HCT116 (cell line): ENCODE measurements at regions not wholly inside any gene's neighbourhood (a gene's known extent, or its start where the extent isn't known, plus 50 kb on each side); places are given as distances from the start of the nearest gene placed in this dataset.

ENCODE experiments used
- ATAC-seq: fragments of 200-7000 bp; cut with Tn5 transposase; 2 replicates; pipeline ENCODE4 v1.9.1; 2020; ENCODE audit warnings: mild to moderate bottlenecking, moderate library complexity
- BruUV-seq: library from RNA; stranded (reverse); fragments of 400-500 nt; replicated peaks from 2 replicates; lab custom pipeline; 2021; lab: Mats Ljungman, UMichigan
- CTCF ChIA-PET: fragments of 300-600 bp; sonication (Branson Sonifier 250); formaldehyde crosslinking; loops from one replicate; lab custom pipeline; 2021; ENCODE audit warnings: antibody characterized with exemption; lab: Charles Lee
- POLR2A ChIA-PET: fragments of 300-600, 350-600 bp; sonication (Branson Sonifier 250); formaldehyde crosslinking; loops from one replicate; lab custom pipeline; 2021; ENCODE audit warnings: antibody characterized with exemption; lab: Charles Lee
- RAD21 ChIA-PET, 2 experiments: fragments of 300-600 bp; sonication (Branson Sonifier 250); formaldehyde crosslinking; loops; one replicate each; lab custom pipeline; 2023; ENCODE audit warnings: low total read pairs in 2 of 2; ENCODE audit not compliant: uncharacterized antibody in 2 of 2, unreplicated experiment in 2 of 2, low non-redundant PET in 1 of 2; lab: Charles Lee
- DNase-seq: peaks from one replicate; pipeline ENCODE4 v3.0.0-alpha.2; 2010; ENCODE audit warnings: low read depth, low spot score
- H2AFZ ChIP-seq: fragments of 200-600 bp; shearing (Covaris generic), sonication (generic); 2 replicates; pipeline ENCODE4 v1.6.1; 2017; ENCODE audit warnings: low read depth, mixed run types, mixed read lengths, antibody characterized with exemption, low read length; ENCODE audit not compliant: poor library complexity, severe bottlenecking
- H3K27ac ChIP-seq: 2 replicates; pipeline ENCODE4 v1.5.1; 2012; ENCODE audit warnings: low read depth, low read length
- H3K27me3 ChIP-seq: fragments of 200-600 bp; sonication (generic); 2 replicates; pipeline ENCODE4 v1.6.1; 2016; ENCODE audit warnings: mixed run types, low read length, mixed read lengths; ENCODE audit not compliant: insufficient read depth
- H3K36me3 ChIP-seq, 2 experiments: fragments of 200-500 bp in 1 of 2; fragments of 200-600 bp in 1 of 2; sonication (Bioruptor generic) in 1 of 2; sonication (generic) in 1 of 2; 2 replicates each; pipeline versions ENCODE4 v1.5.1 to v1.6.1; 2014 to 2016; ENCODE audit warnings: low read length in 2 of 2, inconsistent platforms in 1 of 2, mixed read lengths in 1 of 2, mixed run types in 1 of 2; ENCODE audit not compliant: insufficient read depth in 2 of 2, control insufficient read depth in 1 of 2
- H3K4me1 ChIP-seq, 2 experiments: fragments of 200-600 bp in 1 of 2; sonication (generic) in 1 of 2; 2 replicates each; pipeline versions ENCODE4 v1.5.1 to v1.6.1; 2012 to 2017; ENCODE audit warnings: low read length in 2 of 2, inconsistent platforms in 1 of 2, mild to moderate bottlenecking in 1 of 2, mixed read lengths in 1 of 2, mixed run types in 1 of 2, moderate library complexity in 1 of 2; ENCODE audit not compliant: insufficient read depth in 2 of 2, control insufficient read depth in 1 of 2
- H3K4me2 ChIP-seq: fragments of 200-600 bp; sonication (generic); 2 replicates; pipeline ENCODE4 v1.6.1; 2017; ENCODE audit warnings: mixed run types, low read length, mixed read lengths
- H3K4me3 ChIP-seq, 2 experiments: fragments of 200-600 bp in 1 of 2; sonication (generic) in 1 of 2; replicated peaks in 1 of 2; 2 replicates each; pipeline ENCODE4 v1.5.1; 2011 to 2016; ENCODE audit warnings: low read length in 2 of 2, control low read depth in 1 of 2, low read depth in 1 of 2, mild to moderate bottlenecking in 1 of 2, mixed read lengths in 1 of 2, mixed run types in 1 of 2
- H3K79me2 ChIP-seq: fragments of 200-600 bp; sonication (generic); 2 replicates; pipeline ENCODE4 v1.6.1; 2017; ENCODE audit warnings: mild to moderate bottlenecking, mixed run types, low read length, moderate library complexity, mixed read lengths; ENCODE audit not compliant: insufficient read depth
- H3K9ac ChIP-seq: fragments of 200-600 bp; sonication (generic); 2 replicates; pipeline ENCODE4 v1.6.1; 2016; ENCODE audit warnings: low read length, mixed read lengths
- H3K9me2 ChIP-seq: fragments of 200-600 bp; sonication (generic), shearing (Covaris generic); 2 replicates; pipeline ENCODE4 v1.6.1; 2017; ENCODE audit warnings: mixed run types, mild to moderate bottlenecking, moderate library complexity; ENCODE audit not compliant: insufficient read depth
- H3K9me3 ChIP-seq, 2 experiments: fragments of 200-500 bp in 1 of 2; fragments of 200-600 bp in 1 of 2; sonication (Bioruptor generic) in 1 of 2; sonication (generic) in 1 of 2; 2 replicates each; pipeline ENCODE4 v1.6.1; 2014 to 2017; ENCODE audit warnings: low read length in 2 of 2, mixed read lengths in 2 of 2, inconsistent platforms in 1 of 2, low read depth in 1 of 2, mild to moderate bottlenecking in 1 of 2, mixed run types in 1 of 2, moderate library complexity in 1 of 2; ENCODE audit not compliant: control insufficient read depth in 1 of 2, insufficient read depth in 1 of 2
- H4K20me1 ChIP-seq: fragments of 200-600 bp; sonication (generic), shearing (Covaris generic); 2 replicates; pipeline ENCODE4 v1.6.1; 2017; ENCODE audit warnings: mixed run types, mild to moderate bottlenecking, moderate library complexity; ENCODE audit not compliant: insufficient read depth
- CBX3 ChIP-seq: IDR thresholded peaks from 2 replicates; pipeline ENCODE4 v1.6.1; 2012; ENCODE audit warnings: low read depth
- CEBPB ChIP-seq: IDR thresholded peaks from 2 replicates; pipeline ENCODE4 v1.6.1; 2012; ENCODE audit warnings: low read depth
- CTCF ChIP-seq, 3 experiments: fragments of 200-600 bp in 1 of 3; sonication (generic) in 1 of 3; IDR thresholded peaks in 2 of 3; conservative IDR thresholded peaks in 1 of 3; 2 replicates each; pipeline ENCODE4 v1.5.1; 2012 to 2017; ENCODE audit warnings: low read depth in 2 of 3, low read length in 2 of 3, antibody characterized with exemption in 1 of 3, borderline replicate concordance in 1 of 3, control low read depth in 1 of 3, mild to moderate bottlenecking in 1 of 3, mixed read lengths in 1 of 3, mixed run types in 1 of 3, moderate library complexity in 1 of 3; ENCODE audit not compliant: insufficient read depth in 1 of 3
- EGR1 ChIP-seq: IDR thresholded peaks from 2 replicates; pipeline ENCODE4 v1.6.1; 2012; ENCODE audit warnings: low read depth
- ELF1 ChIP-seq: IDR thresholded peaks from 2 replicates; pipeline ENCODE4 v1.6.1; 2012; ENCODE audit warnings: low read depth, borderline replicate concordance
- EZH2 ChIP-seq: fragments of 200-600 bp; sonication (generic); IDR thresholded peaks from 2 replicates; pipeline ENCODE4 v1.6.1; 2017; ENCODE audit warnings: antibody characterized with exemption, mixed run types
- EZH2phosphoT487 ChIP-seq: fragments of 200-600 bp; IDR thresholded peaks from 2 replicates; pipeline ENCODE4 v1.6.1; 2018; ENCODE audit warnings: antibody characterized with exemption, borderline replicate concordance
- FOSL1 ChIP-seq: IDR thresholded peaks from 2 replicates; pipeline ENCODE4 v1.6.1; 2012; ENCODE audit warnings: low read depth
- POLR2A ChIP-seq: IDR thresholded peaks from 2 replicates; pipeline ENCODE4 v1.7.0; 2011; ENCODE audit warnings: borderline replicate concordance; ENCODE audit not compliant: insufficient read depth, insufficient read length; ENCODE audit errors: extremely low read depth
- POLR2AphosphoS5 ChIP-seq: IDR thresholded peaks from 2 replicates; pipeline ENCODE4 v1.6.1; 2011; ENCODE audit warnings: mild to moderate bottlenecking, low read depth, low read length, moderate library complexity
- RAD21 ChIP-seq: IDR thresholded peaks from 2 replicates; pipeline ENCODE4 v1.6.1; 2012; ENCODE audit warnings: low read depth, mild to moderate bottlenecking
- REST ChIP-seq: IDR thresholded peaks from 2 replicates; pipeline ENCODE4 v1.6.1; 2012; ENCODE audit warnings: low read depth
- SIN3A ChIP-seq: IDR thresholded peaks from 2 replicates; pipeline ENCODE4 v1.6.1; 2012; ENCODE audit warnings: low read depth
- SP1 ChIP-seq: IDR thresholded peaks from 2 replicates; pipeline ENCODE4 v1.6.1; 2012; ENCODE audit warnings: low read depth
- SRF ChIP-seq: IDR thresholded peaks from 2 replicates; pipeline ENCODE4 v1.6.1; 2012; ENCODE audit warnings: low read depth
- TCF7L2 ChIP-seq: IDR thresholded peaks from 2 replicates; pipeline ENCODE4 v1.7.0; 2011; ENCODE audit warnings: borderline replicate concordance, inconsistent platforms; ENCODE audit not compliant: insufficient read depth, insufficient read length; ENCODE audit errors: extremely low read depth
- YY1 ChIP-seq: IDR thresholded peaks from 2 replicates; pipeline ENCODE4 v1.6.1; 2011; ENCODE audit warnings: low read length, low read depth, moderate library complexity, mild to moderate bottlenecking; ENCODE audit not compliant: insufficient replicate concordance; ENCODE audit errors: extremely low read depth
- ZFX ChIP-seq: fragments of 450-650 bp; IDR thresholded peaks from 2 replicates; pipeline ENCODE4 v1.6.1; 2017
- ZNF274 ChIP-seq: fragments of 200-500 bp; sonication (Bioruptor generic); IDR thresholded peaks from 2 replicates; pipeline ENCODE4 v1.6.1; 2014; ENCODE audit warnings: mild to moderate bottlenecking, low read depth, low read length, inconsistent platforms
- intact Hi-C: fragments of 100-400 bp; cut with micrococcal nuclease; formaldehyde crosslinking; loops from 2 replicates; pipeline ENCODE4 v1.10.0; 2022
- TF ChIP-seq, protein P1 (sequence below): IDR thresholded peaks from 2 replicates; pipeline ENCODE4 v1.6.1; 2012

GRCh38 chr1:4554271-4554865 is 100.0 kb upstream of the AJAP1 start:
- H3K27me3 ChIP-seq: no peaks in the 10 kb centered on the region
- ChIA-PET CTCF (no interaction called here), RAD21 (no interaction called here), POLR2A (no interaction called here)
- no peak overlapping the region for H3K27ac ChIP-seq
- BruUV-seq: no TSS peak
- no peaks in the 10 kb centered on the region for H3K36me3 ChIP-seq
- no peak for DNase-seq
- H3K9me3 ChIP-seq: no peaks in the 10 kb centered on the region; a peak in 1 of 4 replicates
- no peak overlapping the region for H3K4me2 ChIP-seq
- H2AFZ ChIP-seq: no peak overlapping the region
- no peaks in the 10 kb centered on the region for H3K4me1 ChIP-seq
- no peaks in the 10 kb centered on the region for H3K79me2 ChIP-seq
- TF ChIP-seq CTCF (IDR thresholded peaks at IDR 0.05 in 2 of 3, conservative IDR thresholded peaks at IDR 0.05 in 1 of 3; ENCODE audit: borderline replicate concordance in 1 of 3, insufficient read depth in 1 of 3, low read depth in 2 of 3, low read length in 2 of 3): no peak
- no peak for TF ChIP-seq ELF1
- no peak for TF ChIP-seq CBX3
- TF ChIP-seq POLR2AphosphoS5: no peak
- no peak for TF ChIP-seq ZNF274
- no peak for TF ChIP-seq SIN3A
- TF ChIP-seq, protein P1, sequence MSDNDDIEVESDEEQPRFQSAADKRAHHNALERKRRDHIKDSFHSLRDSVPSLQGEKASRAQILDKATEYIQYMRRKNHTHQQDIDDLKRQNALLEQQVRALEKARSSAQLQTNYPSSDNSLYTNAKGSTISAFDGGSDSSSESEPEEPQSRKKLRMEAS: no peak
- no peak for TF ChIP-seq YY1
- TF ChIP-seq REST: no peak
- no peak for TF ChIP-seq ZFX
- TF ChIP-seq EZH2: no peak
- TF ChIP-seq RAD21: no peak
- no peak for TF ChIP-seq SP1
- no peak for TF ChIP-seq TCF7L2
- TF ChIP-seq EGR1: no peak
- no peak for TF ChIP-seq SRF
- no peak for TF ChIP-seq FOSL1
- no peak for TF ChIP-seq EZH2phosphoT487
- no peak for TF ChIP-seq CEBPB
- TF ChIP-seq POLR2A: no peak
- H3K9ac ChIP-seq: no peak overlapping the region
- intact Hi-C loops: no loop called here
- no peak overlapping the region for H3K4me3 ChIP-seq
- H3K9me2 ChIP-seq: no peaks in the 10 kb centered on the region
- no peaks in the 10 kb centered on the region for H4K20me1 ChIP-seq
- no peak for ATAC-seq
